ENCODE measurements at regions not wholly inside any gene's neighbourhood (a gene's known extent, or its start where the extent isn't known, plus 50 kb on each side); places are given as distances from the start of the nearest gene placed in this dataset.

DNA sequence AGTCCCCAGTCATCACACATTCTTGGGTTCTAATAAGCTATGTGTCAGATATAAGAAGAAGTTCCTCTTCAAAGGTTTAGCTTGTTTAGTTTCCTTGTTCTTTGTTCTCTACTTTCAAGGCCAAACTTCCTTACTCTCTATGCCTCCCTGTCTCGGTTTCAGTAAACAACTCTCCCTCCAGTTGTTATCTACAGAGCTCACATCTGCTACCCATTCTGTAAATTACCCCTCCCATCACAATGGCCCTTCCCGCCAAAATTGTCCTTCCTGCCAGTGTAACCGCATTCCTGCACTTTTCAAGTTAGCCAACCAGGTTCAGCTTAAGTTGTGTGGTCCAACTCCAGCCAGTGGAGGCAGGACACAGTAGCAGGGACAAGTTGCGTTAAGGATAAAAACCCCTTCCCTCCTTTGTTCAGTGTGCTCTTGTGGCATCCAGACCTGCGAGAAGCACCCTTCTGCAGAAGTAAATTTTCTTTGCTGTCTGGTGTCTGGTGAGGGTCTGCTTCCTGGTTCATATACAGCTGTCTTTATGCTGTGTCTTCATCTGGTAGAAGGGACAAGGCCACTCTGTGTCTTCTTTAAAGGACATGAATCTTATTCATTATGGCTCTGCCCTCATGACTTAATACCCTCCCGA, 342.1 kb upstream of the GRM7 start:
- Histone ChIP-seq H3K79me2 (replicated peaks; ENCODE audit: insufficient read depth, low read length) (no peaks in the 10 kb centered on the region), H4K20me1 (ENCODE audit: insufficient read depth) (no peaks in the 10 kb centered on the region), H3K36me3 (ENCODE audit: insufficient read depth, low read length) (no peaks in the 10 kb centered on the region), H2AFZ (ENCODE audit: low read depth, low read length) (no peak overlapping the region), H3K4me2 (ENCODE audit: low read length) (no peak overlapping the region), H3K9ac (ENCODE audit: low read length) (no peak overlapping the region), H3K27ac (ENCODE audit: low read length) (no peak overlapping the region), H3K9me3 (ENCODE audit: low read length) (no peaks in the 10 kb centered on the region), H3F3A (ENCODE audit: insufficient read depth, low read length, poor library complexity, severe bottlenecking) (no peaks in the 10 kb centered on the region), H3K4me3 (ENCODE audit: low read length) (no peak overlapping the region), H3K27me3 (ENCODE audit: insufficient read depth, low read depth, low read length) (no peaks in the 10 kb centered on the region), H3K9me2 (ENCODE audit: insufficient read depth, low read length) (no peaks in the 10 kb centered on the region)
- TF ChIP-seq EP300 (conservative IDR thresholded peaks at IDR 0.05; ENCODE audit: poor library complexity, severe bottlenecking) (no peak), RAD21 (conservative IDR thresholded peaks at IDR 0.05) (no peak), MXI1 (conservative IDR thresholded peaks at IDR 0.05; ENCODE audit: poor library complexity, severe bottlenecking) (no peak), EZH2 (IDR thresholded peaks at IDR 0.05; ENCODE audit: borderline replicate concordance, insufficient read depth, low read length, poor library complexity, severe bottlenecking) (no peak), POLR2AphosphoS5 (IDR thresholded peaks at IDR 0.05) (no peak)
- TF ChIP-seq, protein P1, sequence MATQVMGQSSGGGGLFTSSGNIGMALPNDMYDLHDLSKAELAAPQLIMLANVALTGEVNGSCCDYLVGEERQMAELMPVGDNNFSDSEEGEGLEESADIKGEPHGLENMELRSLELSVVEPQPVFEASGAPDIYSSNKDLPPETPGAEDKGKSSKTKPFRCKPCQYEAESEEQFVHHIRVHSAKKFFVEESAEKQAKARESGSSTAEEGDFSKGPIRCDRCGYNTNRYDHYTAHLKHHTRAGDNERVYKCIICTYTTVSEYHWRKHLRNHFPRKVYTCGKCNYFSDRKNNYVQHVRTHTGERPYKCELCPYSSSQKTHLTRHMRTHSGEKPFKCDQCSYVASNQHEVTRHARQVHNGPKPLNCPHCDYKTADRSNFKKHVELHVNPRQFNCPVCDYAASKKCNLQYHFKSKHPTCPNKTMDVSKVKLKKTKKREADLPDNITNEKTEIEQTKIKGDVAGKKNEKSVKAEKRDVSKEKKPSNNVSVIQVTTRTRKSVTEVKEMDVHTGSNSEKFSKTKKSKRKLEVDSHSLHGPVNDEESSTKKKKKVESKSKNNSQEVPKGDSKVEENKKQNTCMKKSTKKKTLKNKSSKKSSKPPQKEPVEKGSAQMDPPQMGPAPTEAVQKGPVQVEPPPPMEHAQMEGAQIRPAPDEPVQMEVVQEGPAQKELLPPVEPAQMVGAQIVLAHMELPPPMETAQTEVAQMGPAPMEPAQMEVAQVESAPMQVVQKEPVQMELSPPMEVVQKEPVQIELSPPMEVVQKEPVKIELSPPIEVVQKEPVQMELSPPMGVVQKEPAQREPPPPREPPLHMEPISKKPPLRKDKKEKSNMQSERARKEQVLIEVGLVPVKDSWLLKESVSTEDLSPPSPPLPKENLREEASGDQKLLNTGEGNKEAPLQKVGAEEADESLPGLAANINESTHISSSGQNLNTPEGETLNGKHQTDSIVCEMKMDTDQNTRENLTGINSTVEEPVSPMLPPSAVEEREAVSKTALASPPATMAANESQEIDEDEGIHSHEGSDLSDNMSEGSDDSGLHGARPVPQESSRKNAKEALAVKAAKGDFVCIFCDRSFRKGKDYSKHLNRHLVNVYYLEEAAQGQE (IDR thresholded peaks at IDR 0.05; ENCODE audit: borderline replicate concordance), result no peak

DNA sequence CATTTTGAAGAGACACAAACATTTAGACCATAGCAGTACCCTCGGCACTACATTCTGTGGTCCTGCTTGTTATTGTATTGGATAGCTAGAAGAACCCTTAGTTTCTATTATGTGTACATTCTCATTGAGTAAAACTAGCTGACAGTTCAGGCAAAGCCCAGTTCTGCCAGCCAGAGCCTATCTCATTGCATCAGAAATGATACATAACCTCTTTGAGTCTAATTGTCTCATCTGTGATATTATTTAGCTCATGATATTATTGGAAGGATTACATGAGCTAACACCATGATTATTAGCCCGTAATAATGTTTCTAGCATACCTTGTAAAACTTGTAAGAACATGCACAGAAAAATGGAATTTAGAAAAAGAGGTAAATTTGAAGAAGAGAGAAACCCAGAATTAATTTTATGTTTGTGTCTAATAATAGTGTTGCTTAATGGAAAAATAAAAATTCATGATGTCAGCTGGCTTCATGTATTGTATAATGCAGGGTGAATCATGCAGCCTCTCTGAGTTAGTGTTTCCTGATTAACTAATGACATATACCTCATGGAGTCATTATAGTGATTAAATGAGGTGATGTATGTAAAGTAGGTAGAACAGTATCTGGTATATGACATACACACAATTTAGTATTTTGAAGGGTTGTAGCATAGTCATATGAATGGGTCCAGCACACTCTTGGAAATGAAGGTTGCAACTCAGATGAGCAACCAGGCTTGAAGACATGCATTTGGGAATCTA, 339.4 kb upstream of the GRM7 start:
- Histone ChIP-seq H3K9ac (ENCODE audit: low read length) (no peak overlapping the region), H3K27me3 (ENCODE audit: insufficient read depth, low read depth, low read length) (no peaks in the 10 kb centered on the region), H4K20me1 (ENCODE audit: insufficient read depth) (no peaks in the 10 kb centered on the region), H2AFZ (ENCODE audit: low read depth, low read length) (no peak overlapping the region), H3K79me2 (replicated peaks; ENCODE audit: insufficient read depth, low read length) (no peaks in the 10 kb centered on the region), H3K4me3 (ENCODE audit: low read length) (no peak overlapping the region), H3K9me3 (ENCODE audit: low read length) (no peaks in the 10 kb centered on the region), H3K9me2 (ENCODE audit: insufficient read depth, low read length) (no peaks in the 10 kb centered on the region), H3K4me2 (ENCODE audit: low read length) (no peak overlapping the region), H3K36me3 (ENCODE audit: insufficient read depth, low read length) (no peaks in the 10 kb centered on the region), H3F3A (ENCODE audit: insufficient read depth, low read length, poor library complexity, severe bottlenecking) (no peaks in the 10 kb centered on the region), H3K27ac (ENCODE audit: low read length) (no peak overlapping the region)
- TF ChIP-seq EZH2 (IDR thresholded peaks at IDR 0.05; ENCODE audit: borderline replicate concordance, insufficient read depth, low read length, poor library complexity, severe bottlenecking), result no peak
- TF ChIP-seq RAD21 (conservative IDR thresholded peaks at IDR 0.05), result no peak
- TF ChIP-seq TAF1 (IDR thresholded peaks at IDR 0.05; ENCODE audit: low read depth), result no peak
- no peak for TF ChIP-seq EP300 (conservative IDR thresholded peaks at IDR 0.05; ENCODE audit: poor library complexity, severe bottlenecking)
- TF ChIP-seq SMC3 (conservative IDR thresholded peaks at IDR 0.05; ENCODE audit: poor library complexity), result no peak
- TF ChIP-seq, protein P2, sequence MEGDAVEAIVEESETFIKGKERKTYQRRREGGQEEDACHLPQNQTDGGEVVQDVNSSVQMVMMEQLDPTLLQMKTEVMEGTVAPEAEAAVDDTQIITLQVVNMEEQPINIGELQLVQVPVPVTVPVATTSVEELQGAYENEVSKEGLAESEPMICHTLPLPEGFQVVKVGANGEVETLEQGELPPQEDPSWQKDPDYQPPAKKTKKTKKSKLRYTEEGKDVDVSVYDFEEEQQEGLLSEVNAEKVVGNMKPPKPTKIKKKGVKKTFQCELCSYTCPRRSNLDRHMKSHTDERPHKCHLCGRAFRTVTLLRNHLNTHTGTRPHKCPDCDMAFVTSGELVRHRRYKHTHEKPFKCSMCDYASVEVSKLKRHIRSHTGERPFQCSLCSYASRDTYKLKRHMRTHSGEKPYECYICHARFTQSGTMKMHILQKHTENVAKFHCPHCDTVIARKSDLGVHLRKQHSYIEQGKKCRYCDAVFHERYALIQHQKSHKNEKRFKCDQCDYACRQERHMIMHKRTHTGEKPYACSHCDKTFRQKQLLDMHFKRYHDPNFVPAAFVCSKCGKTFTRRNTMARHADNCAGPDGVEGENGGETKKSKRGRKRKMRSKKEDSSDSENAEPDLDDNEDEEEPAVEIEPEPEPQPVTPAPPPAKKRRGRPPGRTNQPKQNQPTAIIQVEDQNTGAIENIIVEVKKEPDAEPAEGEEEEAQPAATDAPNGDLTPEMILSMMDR (IDR thresholded peaks at IDR 0.05; ENCODE audit: poor library complexity, severe bottlenecking), result no peak
- no peak for TF ChIP-seq MXI1 (conservative IDR thresholded peaks at IDR 0.05; ENCODE audit: poor library complexity, severe bottlenecking)
- no peak for TF ChIP-seq POLR2AphosphoS5 (IDR thresholded peaks at IDR 0.05)
- TF ChIP-seq, protein P1 (IDR thresholded peaks at IDR 0.05; ENCODE audit: borderline replicate concordance), result no peak
